ENCODE measurements at regions not wholly inside any gene's neighbourhood (a gene's known extent, or its start where the extent isn't known, plus 50 kb on each side); places are given as distances from the start of the nearest gene placed in this dataset.

- no peak for TF ChIP-seq CTCF (conservative IDR thresholded peaks at IDR 0.05; ENCODE audit: low read depth, low read length)
- Histone ChIP-seq H3K4me2 (no peak overlapping the region), H2AFZ (ENCODE audit: low read depth) (no peak overlapping the region), H3K79me2 (ENCODE audit: insufficient read depth, low read depth) (no peaks in the 10 kb centered on the region), H3K27ac (no peak overlapping the region), H3K4me1 (ENCODE audit: low read depth, poor library complexity, severe bottlenecking) (no peaks in the 10 kb centered on the region), H3K4me3 (IDR thresholded peaks at IDR 0.05; ENCODE audit: insufficient read depth, low read depth, low read length) (no peak overlapping the region), H3K36me3 (ENCODE audit: insufficient read depth) (no peaks in the 10 kb centered on the region), H4K20me1 (ENCODE audit: insufficient read depth) (no peaks in the 10 kb centered on the region), H3K27me3 (ENCODE audit: insufficient read depth, low read depth) (no peaks in the 10 kb centered on the region), H3K9ac (no peak overlapping the region)
Measured at GRCh38 chr5:96577909-96578308, 84.3 kb upstream of the CAST start.

GRCh38 chr5:96579711-96580110, 82.5 kb upstream of the CAST start:
- no peak overlapping the region for H3K4me3 ChIP-seq (IDR thresholded peaks at IDR 0.05; ENCODE audit: insufficient read depth, low read depth, low read length)
- no peak overlapping the region for H2AFZ ChIP-seq (ENCODE audit: low read depth)

GRCh38 chr5:96582343-96582742, 79.8 kb upstream of the CAST start:
- no peak overlapping the region for H3K27ac ChIP-seq
- no peak overlapping the region for H3K9ac ChIP-seq
- H2AFZ ChIP-seq (ENCODE audit: low read depth) = no peak overlapping the region
- no peak overlapping the region for H3K4me2 ChIP-seq
- no peaks in the 10 kb centered on the region for H4K20me1 ChIP-seq (ENCODE audit: insufficient read depth)
- no peaks in the 10 kb centered on the region for H3K36me3 ChIP-seq (ENCODE audit: insufficient read depth)
- H3K4me1 ChIP-seq (ENCODE audit: low read depth, poor library complexity, severe bottlenecking) = no peaks in the 10 kb centered on the region
- no peak overlapping the region for H3K4me3 ChIP-seq (IDR thresholded peaks at IDR 0.05; ENCODE audit: insufficient read depth, low read depth, low read length)
- H3K27me3 ChIP-seq (ENCODE audit: insufficient read depth, low read depth) = no peaks in the 10 kb centered on the region
- H3K79me2 ChIP-seq (ENCODE audit: insufficient read depth, low read depth) = no peaks in the 10 kb centered on the region
- no peak for TF ChIP-seq CTCF (conservative IDR thresholded peaks at IDR 0.05; ENCODE audit: low read depth, low read length)

More at GRCh38 chr5:96579711-96580110, 82.5 kb upstream of the CAST start:
- Histone ChIP-seq H3K27me3 (ENCODE audit: insufficient read depth, low read depth) (no peaks in the 10 kb centered on the region), H3K9ac (no peak overlapping the region), H3K79me2 (ENCODE audit: insufficient read depth, low read depth) (no peaks in the 10 kb centered on the region), H3K4me1 (ENCODE audit: low read depth, poor library complexity, severe bottlenecking) (no peaks in the 10 kb centered on the region), H3K4me2 (no peak overlapping the region), H3K36me3 (ENCODE audit: insufficient read depth) (no peaks in the 10 kb centered on the region), H3K27ac (no peak overlapping the region), H4K20me1 (ENCODE audit: insufficient read depth) (no peaks in the 10 kb centered on the region)
- no peak for TF ChIP-seq CTCF (conservative IDR thresholded peaks at IDR 0.05; ENCODE audit: low read depth, low read length)

- no peak overlapping the region for H3K27ac ChIP-seq
- H3K4me2 ChIP-seq = no peak overlapping the region
Measured at GRCh38 chr5:96584712-96585111, 77.5 kb upstream of the CAST start.

More at GRCh38 chr5:96584712-96585111, 77.5 kb upstream of the CAST start:
- Histone ChIP-seq H4K20me1 (ENCODE audit: insufficient read depth) (no peaks in the 10 kb centered on the region), H3K9ac (no peak overlapping the region), H3K27me3 (ENCODE audit: insufficient read depth, low read depth) (no peaks in the 10 kb centered on the region), H3K4me3 (IDR thresholded peaks at IDR 0.05; ENCODE audit: insufficient read depth, low read depth, low read length) (no peak overlapping the region), H3K4me1 (ENCODE audit: low read depth, poor library complexity, severe bottlenecking) (no peaks in the 10 kb centered on the region), H3K36me3 (ENCODE audit: insufficient read depth) (no peaks in the 10 kb centered on the region), H2AFZ (ENCODE audit: low read depth) (no peak overlapping the region), H3K79me2 (ENCODE audit: insufficient read depth, low read depth) (no peaks in the 10 kb centered on the region)
- no peak for TF ChIP-seq CTCF (conservative IDR thresholded peaks at IDR 0.05; ENCODE audit: low read depth, low read length)

Data from KMS-11 (cell line).